MG63 (cell line): ENCODE measurements at regions not wholly inside any gene's neighbourhood (a gene's known extent, or its start where the extent isn't known, plus 50 kb on each side); places are given as distances from the start of the nearest gene placed in this dataset.
"Not testable (repeated sequence)": the region's sequence is repeated elsewhere in the genome, so short reads cannot be mapped to it uniquely, and the experiment has no call there.

Experiments used
- DNase-seq: peaks from one replicate; pipeline ENCODE4 v3.0.0-alpha.2; 2020
- H3K27me3 ChIP-seq: fragments of 250-450 bp; sonication (Bioruptor Pico); 2 replicates; pipeline ENCODE4 v1.5.1; 2020; ENCODE audit warnings: mild to moderate bottlenecking, moderate library complexity
- H3K36me3 ChIP-seq: fragments of 250-450 bp; sonication (Bioruptor Pico); 2 replicates; pipeline ENCODE4 v1.5.1; 2020; ENCODE audit warnings: mild to moderate bottlenecking, moderate library complexity
- H3K4me3 ChIP-seq: fragments of 250-450 bp; sonication (Bioruptor Pico); 2 replicates; pipeline ENCODE4 v1.5.1; 2020; ENCODE audit warnings: mild to moderate bottlenecking, moderate library complexity
- H3K9me3 ChIP-seq: fragments of 250-450 bp; sonication (Bioruptor Pico); 2 replicates; pipeline ENCODE4 v1.5.1; 2020; ENCODE audit warnings: mild to moderate bottlenecking, moderate library complexity

DNA sequence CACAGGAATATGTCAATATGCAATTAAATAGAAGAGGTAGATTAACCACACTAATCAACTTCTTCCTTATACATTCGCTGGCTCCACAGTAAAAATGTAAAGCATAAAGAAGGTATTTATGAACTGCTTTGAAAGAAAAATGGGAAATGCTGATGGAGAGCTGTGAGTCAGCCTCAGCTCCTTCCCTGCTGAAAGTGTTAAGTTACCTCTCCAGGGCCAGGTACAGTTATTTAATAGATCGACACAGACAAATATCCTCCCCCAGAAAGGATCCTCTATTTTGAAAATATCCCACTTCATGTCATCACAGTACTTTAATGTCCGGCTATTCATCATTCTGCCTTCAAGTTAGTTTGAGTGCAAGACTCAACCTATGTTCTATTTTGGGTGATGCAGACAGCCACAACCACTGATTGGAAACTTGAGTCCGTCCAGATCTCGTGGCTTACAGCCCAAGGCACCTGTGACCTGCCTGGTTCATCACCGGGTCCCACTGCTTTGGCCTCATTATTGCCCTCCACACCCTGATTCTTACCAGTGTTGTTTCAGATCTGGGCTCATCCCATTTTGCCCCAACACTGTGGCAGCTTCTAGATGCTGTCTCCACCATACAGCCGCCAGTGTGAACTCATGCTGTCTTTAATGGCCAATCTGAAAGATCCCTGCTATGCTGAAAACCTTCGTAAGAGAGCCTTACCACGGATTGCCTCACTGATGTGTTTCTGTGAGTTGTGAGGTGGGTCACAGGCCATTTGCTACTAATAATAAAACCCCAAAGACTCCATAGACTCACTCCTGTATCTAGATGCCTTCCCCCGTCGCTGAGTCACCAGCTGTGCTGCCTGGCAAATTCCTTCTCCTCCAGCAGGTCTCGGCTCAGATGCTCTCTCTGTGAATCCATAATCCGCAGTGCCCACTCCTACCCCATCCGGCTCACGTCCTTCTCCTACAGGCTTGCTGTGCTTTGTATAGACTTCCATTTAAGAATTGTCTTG is 56.2 kb upstream of the DDAH1 start:
- not testable (repeated sequence) for H3K4me3 ChIP-seq, H3K36me3 ChIP-seq, H3K9me3 ChIP-seq, H3K27me3 ChIP-seq
- DNase-seq = peak; percentile 86

DNA sequence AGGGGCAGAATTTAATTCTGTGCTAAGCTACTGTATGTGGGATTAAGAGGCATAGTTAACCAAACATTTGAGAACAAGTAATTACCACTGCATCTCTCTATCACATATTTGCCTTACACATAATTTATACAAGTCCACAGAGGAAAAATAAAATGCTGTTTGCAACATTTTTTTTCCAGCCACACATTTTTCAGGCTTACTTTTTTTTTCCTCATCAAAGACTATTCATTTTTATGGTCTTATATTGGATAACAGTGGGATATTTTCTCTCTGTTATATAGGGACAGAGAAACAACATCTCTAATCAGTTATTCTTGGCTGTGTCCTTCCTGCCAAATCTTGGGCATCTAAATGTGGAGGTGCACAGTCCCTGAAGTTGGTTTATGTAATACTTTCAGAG is 57.5 kb upstream of the DDAH1 start:
- not testable (repeated sequence) for H3K4me3 ChIP-seq, H3K27me3 ChIP-seq, H3K36me3 ChIP-seq, H3K9me3 ChIP-seq, DNase-seq

GRCh38 chr1:85523061-85523460 is 57.5 kb upstream of the CCN1 start:
- not testable (repeated sequence) for H3K27me3 ChIP-seq, H3K9me3 ChIP-seq, H3K36me3 ChIP-seq, DNase-seq, H3K4me3 ChIP-seq

GRCh38 chr1:85524281-85524886 is 56.2 kb upstream of the CCN1 start:
- H3K4me3 ChIP-seq, H3K36me3 ChIP-seq, H3K27me3 ChIP-seq, H3K9me3 ChIP-seq: not testable (repeated sequence)
- peak; percentile 20 for DNase-seq

DNA sequence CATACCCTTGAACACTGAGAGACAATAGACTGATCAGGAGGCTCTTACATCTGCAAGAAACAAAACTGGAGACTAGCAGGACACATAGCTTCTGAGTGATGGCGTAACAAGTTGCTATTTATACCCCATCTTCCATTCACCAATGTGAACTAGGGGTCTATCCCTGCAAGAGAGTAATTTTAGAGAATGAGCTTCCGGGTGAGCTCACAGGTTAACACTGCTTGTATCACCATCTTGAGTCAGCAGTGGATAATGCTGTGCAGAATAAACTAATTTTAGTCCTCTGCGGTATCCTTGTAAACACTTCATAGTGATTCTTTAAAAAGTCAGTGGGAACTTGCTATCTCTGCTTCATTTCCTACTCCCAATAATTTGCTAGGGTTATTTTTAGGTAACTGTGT is 55.0 kb upstream of the CCN1 start:
- H3K4me3 ChIP-seq, DNase-seq: not testable (repeated sequence)

GRCh38 chr1:85526216-85526615 is 54.3 kb upstream of the CCN1 start:
- DNase-seq, H3K4me3 ChIP-seq, H3K27me3 ChIP-seq, H3K36me3 ChIP-seq, H3K9me3 ChIP-seq: not testable (repeated sequence)

More for the DNA sequence above, 55.0 kb upstream of the CCN1 start:
- not testable (repeated sequence) for H3K9me3 ChIP-seq, H3K36me3 ChIP-seq, H3K27me3 ChIP-seq

- not testable (repeated sequence) for H3K36me3 ChIP-seq, H3K4me3 ChIP-seq, H3K9me3 ChIP-seq, H3K27me3 ChIP-seq
- DNase-seq = peak; percentile 77
Observed at GRCh38 chr1:85527145-85527544, 53.4 kb upstream of the CCN1 start.
